Caco-2 (cell line): ENCODE measurements at regions not wholly inside any gene's neighbourhood (a gene's known extent, or its start where the extent isn't known, plus 50 kb on each side); places are given as distances from the start of the nearest gene placed in this dataset.
A peak's percentile ranks its signal among the peaks of the same experiment; 100 is the strongest.
"Not testable (repeated sequence)": the region's sequence is repeated elsewhere in the genome, so short reads cannot be mapped to it uniquely, and the experiment has no call there.

Source experiments
- BruUV-seq: library from RNA; stranded (reverse); fragments of 400-500 nt; replicated peaks from 2 replicates; lab custom pipeline; 2021; lab: Mats Ljungman, UMichigan
- CTCF ChIA-PET: fragments of 300-600 bp; sonication (Branson Sonifier 250); formaldehyde crosslinking; loops from one replicate; lab custom pipeline; 2022; ENCODE audit warnings: antibody characterized with exemption; lab: Charles Lee
- POLR2A ChIA-PET: fragments of 300-600 bp; sonication (Branson Sonifier 250); formaldehyde crosslinking; loops from one replicate; lab custom pipeline; 2022; ENCODE audit warnings: antibody characterized with exemption; lab: Charles Lee
- DNase-seq, 2 experiments: peaks; one replicate each; pipeline versions ENCODE4 v3.0.0 to v3.0.0-alpha.2; 2020 to 2022
- H3K27me3 ChIP-seq: replicated peaks from 2 replicates; pipeline ENCODE4 v1.6.0; 2011; ENCODE audit warnings: low read length; ENCODE audit not compliant: control insufficient read depth, insufficient read depth
- H3K36me3 ChIP-seq: 2 replicates; pipeline ENCODE4 v1.5.1; 2011; ENCODE audit warnings: low read length; ENCODE audit not compliant: control insufficient read depth, insufficient read depth
- H3K4me1 ChIP-seq: fragments of 250-450 bp; sonication (Bioruptor Pico); 2 replicates; pipeline ENCODE4 v1.5.1; 2020; ENCODE audit warnings: mild to moderate bottlenecking
- H3K4me3 ChIP-seq: 2 replicates; pipeline ENCODE4 v1.5.1; 2011; ENCODE audit warnings: low read depth, mild to moderate bottlenecking, control low read depth, low read length
- H3K9me3 ChIP-seq: fragments of 250-450 bp; sonication (Bioruptor Pico); 2 replicates; pipeline ENCODE4 v1.5.1; 2020; ENCODE audit warnings: mild to moderate bottlenecking, moderate library complexity
- H3K27ac Mint-ChIP-seq: one replicate; pipeline ENCODE4 v1.8.0; 2022; ENCODE audit warnings: mixed read lengths; ENCODE audit not compliant: unreplicated experiment
- H3K27me3 Mint-ChIP-seq: one replicate; pipeline ENCODE4 v1.8.0; 2022; ENCODE audit warnings: mixed read lengths; ENCODE audit not compliant: insufficient read depth, unreplicated experiment
- H3K36me3 Mint-ChIP-seq: one replicate; pipeline ENCODE4 v1.8.0; 2022; ENCODE audit warnings: mild to moderate bottlenecking, mixed read lengths; ENCODE audit not compliant: insufficient read depth, unreplicated experiment
- H3K4me1 Mint-ChIP-seq: one replicate; pipeline ENCODE4 v1.8.0; 2022; ENCODE audit warnings: low read depth, mixed read lengths; ENCODE audit not compliant: unreplicated experiment
- H3K4me3 Mint-ChIP-seq: one replicate; pipeline ENCODE4 v1.8.0; 2022; ENCODE audit warnings: mild to moderate bottlenecking, moderate library complexity, mixed read lengths; ENCODE audit not compliant: unreplicated experiment
- H3K9me3 Mint-ChIP-seq: one replicate; pipeline ENCODE4 v1.8.0; 2022; ENCODE audit warnings: mixed read lengths; ENCODE audit not compliant: unreplicated experiment
- intact Hi-C: fragments of 100-400 bp; cut with micrococcal nuclease; formaldehyde crosslinking; loops from one replicate; pipeline ENCODE4 v1.10.0; 2022; ENCODE audit not compliant: unreplicated experiment
- TF ChIP-seq, protein P1 (sequence below), 2 experiments: fragments of 200-600 bp in 1 of 2; IDR thresholded peaks; 1 replicate in 1 of 2; 2 replicates in 1 of 2; pipeline versions ENCODE4 v1.5.1 to v1.8.0; 2011 to 2022; ENCODE audit warnings: antibody characterized with exemption in 1 of 2, control low read depth in 1 of 2, inconsistent platforms in 1 of 2, low read depth in 1 of 2, low read length in 1 of 2, mild to moderate bottlenecking in 1 of 2, moderate library complexity in 1 of 2; ENCODE audit not compliant: insufficient read depth in 1 of 2, severe bottlenecking in 1 of 2, unreplicated experiment in 1 of 2

DNA sequence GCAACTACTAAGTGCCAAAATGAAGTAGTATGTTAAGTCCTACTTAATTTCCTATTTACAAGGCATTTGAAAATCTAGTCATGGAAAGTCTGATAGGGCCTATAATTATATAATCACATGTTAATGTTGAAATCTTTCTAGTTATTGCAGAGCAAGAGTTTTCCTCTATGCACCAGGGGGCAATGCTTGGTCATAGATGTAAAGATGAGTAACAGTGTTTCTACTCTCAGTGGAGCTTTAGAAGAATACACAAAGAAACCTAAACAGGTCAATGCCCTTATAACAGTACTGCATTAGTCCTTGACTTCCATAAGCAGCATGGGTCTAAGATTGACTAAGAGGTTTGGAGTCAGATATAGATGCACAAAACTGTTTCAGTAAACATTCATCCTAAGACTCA is 218.7 kb downstream of the KCTD12 start:
- BruUV-seq = no TSS peak
- Histone ChIP-seq H3K9me3 (no peaks in the 10 kb centered on the region), H3K36me3 (no peaks in the 10 kb centered on the region), H3K4me1 (no peaks in the 10 kb centered on the region), H3K4me3 (no peak overlapping the region), H3K27me3 (no peaks in the 10 kb centered on the region)
- no peak overlapping the region for H3K4me3 Mint-ChIP-seq
- TF ChIP-seq, protein P1, sequence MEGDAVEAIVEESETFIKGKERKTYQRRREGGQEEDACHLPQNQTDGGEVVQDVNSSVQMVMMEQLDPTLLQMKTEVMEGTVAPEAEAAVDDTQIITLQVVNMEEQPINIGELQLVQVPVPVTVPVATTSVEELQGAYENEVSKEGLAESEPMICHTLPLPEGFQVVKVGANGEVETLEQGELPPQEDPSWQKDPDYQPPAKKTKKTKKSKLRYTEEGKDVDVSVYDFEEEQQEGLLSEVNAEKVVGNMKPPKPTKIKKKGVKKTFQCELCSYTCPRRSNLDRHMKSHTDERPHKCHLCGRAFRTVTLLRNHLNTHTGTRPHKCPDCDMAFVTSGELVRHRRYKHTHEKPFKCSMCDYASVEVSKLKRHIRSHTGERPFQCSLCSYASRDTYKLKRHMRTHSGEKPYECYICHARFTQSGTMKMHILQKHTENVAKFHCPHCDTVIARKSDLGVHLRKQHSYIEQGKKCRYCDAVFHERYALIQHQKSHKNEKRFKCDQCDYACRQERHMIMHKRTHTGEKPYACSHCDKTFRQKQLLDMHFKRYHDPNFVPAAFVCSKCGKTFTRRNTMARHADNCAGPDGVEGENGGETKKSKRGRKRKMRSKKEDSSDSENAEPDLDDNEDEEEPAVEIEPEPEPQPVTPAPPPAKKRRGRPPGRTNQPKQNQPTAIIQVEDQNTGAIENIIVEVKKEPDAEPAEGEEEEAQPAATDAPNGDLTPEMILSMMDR (IDR thresholded peaks at IDR 0.05; ENCODE audit: insufficient read depth in 1 of 2, low read depth in 1 of 2, low read length in 1 of 2, severe bottlenecking in 1 of 2, unreplicated experiment in 1 of 2) = peak in 1 of 2 experiments; percentile 9
- no peaks in the 10 kb centered on the region for H3K36me3 Mint-ChIP-seq
- peaks cover 8% of the 10 kb centered on the region for H3K27me3 Mint-ChIP-seq
- peak in 1 of 2 experiments; percentile 6 for DNase-seq
- no peaks in the 10 kb centered on the region for H3K9me3 Mint-ChIP-seq
- ChIA-PET CTCF (interaction anchor here (0.7 to 1.6 kb wide), 3 partner anchors 28 to 236 kb away, joined by 3 to 9 read pairs (median 3); no protein-coding TSS in a partner anchor), POLR2A (no interaction called here)
- intact Hi-C loops = loop anchor here (1.0 to 5.0 kb wide), 2 partner anchors 220 to 236 kb away; partner anchors contain the start of gene KCTD12
- H3K27ac Mint-ChIP-seq = no peak overlapping the region
- no peaks in the 10 kb centered on the region for H3K4me1 Mint-ChIP-seq

DNA sequence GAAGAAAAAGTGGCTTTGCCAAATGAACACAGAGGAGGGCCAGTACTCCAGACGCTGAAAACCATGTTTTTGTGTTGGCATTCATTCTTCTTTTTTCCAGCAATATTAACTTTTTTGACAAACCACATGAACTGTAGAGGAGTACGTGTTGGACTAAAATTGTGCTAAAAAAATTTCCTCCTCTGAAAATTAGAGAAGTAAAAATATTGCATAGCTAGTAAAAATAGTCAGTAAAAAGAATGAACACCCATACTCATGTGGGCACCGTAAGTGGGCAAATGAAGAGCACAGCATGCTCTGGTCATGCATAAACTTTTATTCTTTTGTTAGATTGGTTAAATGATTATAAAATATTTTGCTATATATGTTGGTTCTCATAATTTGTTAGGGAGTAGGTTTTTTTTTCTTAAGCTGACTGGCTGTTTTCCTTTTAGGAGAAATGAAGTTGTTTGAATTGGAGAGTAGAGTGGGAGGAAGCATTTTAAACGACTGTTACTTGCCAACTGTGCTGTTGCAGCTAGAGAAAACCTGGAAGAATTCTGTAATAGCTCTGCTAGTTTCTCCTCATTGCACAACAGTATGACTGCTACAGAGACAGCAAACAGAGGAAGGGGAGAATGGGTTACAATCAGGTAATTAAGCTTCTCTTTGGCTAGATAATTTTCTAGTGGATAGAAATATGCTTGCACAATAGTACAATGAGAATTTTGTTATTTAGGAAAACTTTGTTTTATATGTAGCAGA is 222.4 kb downstream of the KCTD12 start:
- Mint-ChIP-seq H3K4me1 (no peaks in the 10 kb centered on the region), H3K27me3 (peaks cover 8% of the 10 kb centered on the region), H3K36me3 (no peaks in the 10 kb centered on the region), H3K27ac (no peak overlapping the region), H3K9me3 (no peaks in the 10 kb centered on the region), H3K4me3 (no peak overlapping the region)
- ChIA-PET POLR2A (no interaction called here), CTCF (no interaction called here)
- DNase-seq = no peak
- no peaks in the 10 kb centered on the region for H3K27me3 ChIP-seq
- no peaks in the 10 kb centered on the region for H3K36me3 ChIP-seq
- TF ChIP-seq, protein P1 (IDR thresholded peaks at IDR 0.05; ENCODE audit: insufficient read depth in 1 of 2, low read depth in 1 of 2, low read length in 1 of 2, severe bottlenecking in 1 of 2, unreplicated experiment in 1 of 2) = no peak
- no TSS peak for BruUV-seq
- H3K9me3 ChIP-seq = no peaks in the 10 kb centered on the region
- intact Hi-C loops = no loop called here
- H3K4me1 ChIP-seq = no peaks in the 10 kb centered on the region
- no peak overlapping the region for H3K4me3 ChIP-seq

DNA sequence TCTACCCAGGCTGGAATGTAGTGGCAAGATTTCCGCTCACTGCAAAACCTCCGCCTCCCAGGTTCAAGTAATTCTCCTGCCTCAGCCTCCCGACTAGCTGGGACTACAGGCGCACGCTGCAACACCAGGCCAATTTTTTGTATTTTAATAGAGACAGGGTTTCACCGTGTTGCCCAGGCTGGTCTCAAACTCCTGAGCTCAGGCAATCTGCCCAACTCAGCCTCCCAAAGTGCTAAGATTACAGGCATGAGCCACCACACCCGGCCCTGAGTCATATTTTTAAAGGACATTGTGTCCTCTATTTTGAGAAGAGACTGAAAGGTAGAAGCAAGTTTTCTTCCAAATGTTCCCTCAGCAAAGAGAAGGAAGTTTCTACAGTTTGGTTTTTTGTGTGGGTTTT is 227.1 kb downstream of the KCTD12 start:
- H3K9me3 Mint-ChIP-seq, DNase-seq, H3K27me3 Mint-ChIP-seq, intact Hi-C loops, POLR2A ChIA-PET, H3K4me3 ChIP-seq, H3K9me3 ChIP-seq, H3K27ac Mint-ChIP-seq, H3K4me1 Mint-ChIP-seq, H3K36me3 ChIP-seq, H3K27me3 ChIP-seq, H3K4me1 ChIP-seq, CTCF ChIA-PET, BruUV-seq, H3K4me3 Mint-ChIP-seq, H3K36me3 Mint-ChIP-seq: not testable (repeated sequence)
